22Rv1 (cell line): ENCODE measurements at regions not wholly inside any gene's neighbourhood (a gene's known extent, or its start where the extent isn't known, plus 50 kb on each side); places are given as distances from the start of the nearest gene placed in this dataset.

Experiments used
- H3K27ac ChIP-seq: fragments of 450-650 bp; 2 replicates; pipeline ENCODE4 v1.5.1; 2017
- CTCF ChIP-seq: fragments of 450-650 bp; IDR thresholded peaks from 2 replicates; pipeline ENCODE4 v1.5.1; 2017; ENCODE audit warnings: mild to moderate bottlenecking
- ZFX ChIP-seq: fragments of 450-650 bp; IDR thresholded peaks from 2 replicates; pipeline ENCODE4 v1.6.1; 2017; ENCODE audit warnings: antibody characterized with exemption, borderline replicate concordance

GRCh38 chr10:44042075-44042770 lies 342.7 kb downstream of the CXCL12 start:
- no peak overlapping the region for H3K27ac ChIP-seq
- TF ChIP-seq ZFX (no peak), CTCF (no peak)

- no peak overlapping the region for H3K27ac ChIP-seq
- TF ChIP-seq ZFX (no peak), CTCF (no peak)
Observed at GRCh38 chr10:44039599-44039998, 345.3 kb downstream of the CXCL12 start.

GRCh38 chr10:44036425-44036824 lies 348.5 kb downstream of the CXCL12 start:
- TF ChIP-seq ZFX (no peak), CTCF (no peak)
- no peak overlapping the region for H3K27ac ChIP-seq

GRCh38 chr10:44035474-44036197 lies 349.3 kb downstream of the CXCL12 start:
- no peak overlapping the region for H3K27ac ChIP-seq
- no peak for TF ChIP-seq CTCF
- TF ChIP-seq ZFX = no peak

- TF ChIP-seq CTCF (no peak), ZFX (no peak)
- H3K27ac ChIP-seq = no peak overlapping the region
Observed at GRCh38 chr10:44034946-44035345, 350.0 kb downstream of the CXCL12 start.

GRCh38 chr10:44033008-44033407 lies 351.9 kb downstream of the CXCL12 start:
- H3K27ac ChIP-seq = no peak overlapping the region
- TF ChIP-seq CTCF = no peak
- no peak for TF ChIP-seq ZFX

- TF ChIP-seq CTCF (no peak), ZFX (no peak)
- no peak overlapping the region for H3K27ac ChIP-seq
Observed at GRCh38 chr10:44032216-44032615, 352.7 kb downstream of the CXCL12 start.
